B cell (primary cell): ENCODE measurements at regions not wholly inside any gene's neighbourhood (a gene's known extent, or its start where the extent isn't known, plus 50 kb on each side); places are given as distances from the start of the nearest gene placed in this dataset.

Source experiments
- ATAC-seq: fragments of 200-7000 bp; cut with Tn5 transposase; one replicate; pipeline ENCODE4 v1.10.0; 2021; ENCODE audit warnings: low read depth, mild to moderate bottlenecking, moderate number of reproducible peaks, moderate library complexity
- CTCF ChIA-PET: fragments of 350-600 bp; sonication (Branson Sonifier 250); formaldehyde crosslinking; loops from one replicate; lab custom pipeline; 2021; ENCODE audit warnings: antibody characterized with exemption, inconsistent platforms; lab: Charles Lee
- POLR2A ChIA-PET: fragments of 350-600 bp; sonication (Branson Sonifier 250); formaldehyde crosslinking; loops from one replicate; lab custom pipeline; 2021; ENCODE audit warnings: antibody characterized with exemption; lab: Charles Lee
- DNase-seq: peaks from one replicate; pipeline ENCODE4 v3.0.0; 2013
- H2AFZ ChIP-seq: 2 replicates; pipeline ENCODE4 v1.6.1; 2012; ENCODE audit warnings: mild to moderate bottlenecking, low read depth, low read length; ENCODE audit not compliant: insufficient read depth, poor library complexity, severe bottlenecking
- H3K27ac ChIP-seq, 2 donors: 1 replicate in 1 of 2; 2 replicates in 1 of 2; pipeline ENCODE4 v1.5.1; 2012 to 2013; ENCODE audit warnings: low read length in 2 of 2, mild to moderate bottlenecking in 2 of 2, moderate library complexity in 1 of 2
- H3K27me3 ChIP-seq, 4 experiments: fragments of 200-600 bp in 1 of 4; sonication (generic) in 1 of 4; replicated peaks in 1 of 4; 1 replicate in 2 of 4; 2 replicates in 2 of 4; pipeline versions ENCODE4 v1.6.1 to v1.7.0; 2013 to 2016; ENCODE audit warnings: low read length in 3 of 4, mild to moderate bottlenecking in 2 of 4, mixed read lengths in 1 of 4, moderate library complexity in 1 of 4; ENCODE audit not compliant: insufficient read depth in 4 of 4, control insufficient read depth in 3 of 4; ENCODE audit errors: control extremely low read depth in 1 of 4
- H3K36me3 ChIP-seq, 2 experiments: replicated peaks in 1 of 2; 1 replicate in 1 of 2; 2 replicates in 1 of 2; pipeline versions ENCODE4 v1.6.1 to v1.7.1; 2013; ENCODE audit warnings: low read length in 1 of 2; ENCODE audit not compliant: insufficient read depth in 2 of 2, control insufficient read depth in 1 of 2; ENCODE audit errors: control extremely low read depth in 1 of 2, extremely low read depth in 1 of 2
- H3K4me1 ChIP-seq, 2 donors: fragments of 200-600 bp in 1 of 2; sonication (generic) in 1 of 2; 1 replicate in 1 of 2; 2 replicates in 1 of 2; pipeline versions ENCODE4 v1.5.1 to v1.6.1; 2013 to 2017; ENCODE audit warnings: low read length in 2 of 2; ENCODE audit not compliant: control insufficient read depth in 2 of 2, insufficient read depth in 2 of 2
- H3K4me2 ChIP-seq: replicated peaks from 2 replicates; pipeline ENCODE3; 2012; ENCODE audit warnings: mild to moderate bottlenecking, low read depth, low read length; ENCODE audit not compliant: poor library complexity, severe bottlenecking
- H3K4me3 ChIP-seq, 5 experiments: fragments of 200-600 bp in 1 of 5; sonication (generic) in 1 of 5; 1 replicate in 3 of 5; 2 replicates in 2 of 5; pipeline versions ENCODE4 v1.5.1 to v1.7.0; 2011 to 2016; ENCODE audit warnings: low read length in 4 of 5, mild to moderate bottlenecking in 4 of 5, low read depth in 2 of 5, control low read depth in 1 of 5, moderate library complexity in 1 of 5; ENCODE audit not compliant: insufficient read depth in 1 of 5; ENCODE audit errors: control extremely low read depth in 1 of 5, extremely low read depth in 1 of 5
- H3K79me2 ChIP-seq: fragments of 200-600 bp; sonication (generic); one replicate; pipeline ENCODE4 v1.6.0; 2016; ENCODE audit warnings: low read length; ENCODE audit not compliant: control insufficient read depth, insufficient read depth
- H3K9ac ChIP-seq: fragments of 200-600 bp; sonication (generic); 2 replicates; pipeline ENCODE4 v1.6.1; 2017; ENCODE audit warnings: mild to moderate bottlenecking, low read length, moderate library complexity
- H3K9me3 ChIP-seq, 3 donors: one replicate each; pipeline versions ENCODE4 v1.6.1 to v1.7.1; 2013; ENCODE audit warnings: low read length in 2 of 3; ENCODE audit not compliant: control insufficient read depth in 2 of 3, insufficient read depth in 1 of 3; ENCODE audit errors: control extremely low read depth in 1 of 3
- H4K20me1 ChIP-seq: 2 replicates; pipeline ENCODE4 v1.6.0; 2012; ENCODE audit warnings: mild to moderate bottlenecking, low read length; ENCODE audit not compliant: insufficient read depth, control insufficient read depth, poor library complexity, severe bottlenecking
- H3K27ac Mint-ChIP-seq: one replicate; pipeline ENCODE4 v1.8.0; 2021; ENCODE audit warnings: mixed read lengths
- H3K27me3 Mint-ChIP-seq: one replicate; pipeline ENCODE4 v1.8.0; 2021; ENCODE audit warnings: mixed read lengths
- H3K4me1 Mint-ChIP-seq: one replicate; pipeline ENCODE4 v1.8.0; 2021; ENCODE audit warnings: mixed read lengths
- H3K4me3 Mint-ChIP-seq: one replicate; pipeline ENCODE4 v1.8.0; 2021; ENCODE audit warnings: mixed read lengths
- H3K9me3 Mint-ChIP-seq: one replicate; pipeline ENCODE4 v1.8.0; 2022; ENCODE audit warnings: mixed read lengths; ENCODE audit not compliant: insufficient read depth
- EZH2 ChIP-seq: IDR thresholded peaks from 2 replicates; pipeline ENCODE4 v1.6.1; 2012; ENCODE audit warnings: borderline replicate concordance, low read depth, mild to moderate bottlenecking, moderate library complexity, low read length; ENCODE audit not compliant: insufficient read depth, poor library complexity, severe bottlenecking
- WGBS: methylation state at CpG from one replicate; pipeline ENCODE4 v1.1.5; 2013; ENCODE audit warnings: missing lambda C conversion rate; ENCODE audit not compliant: insufficient coverage; 5-methylcytosine and 5-hydroxymethylcytosine counted together
- intact Hi-C: fragments of 100-400 bp; cut with micrococcal nuclease; formaldehyde crosslinking; loops from one replicate; pipeline ENCODE4 v1.10.0; 2022
- TF ChIP-seq, protein P1 (sequence below): fragments of 200-600 bp; IDR thresholded peaks from one replicate; pipeline ENCODE4 v1.8.0; 2022; ENCODE audit warnings: antibody characterized with exemption, mild to moderate bottlenecking

DNA sequence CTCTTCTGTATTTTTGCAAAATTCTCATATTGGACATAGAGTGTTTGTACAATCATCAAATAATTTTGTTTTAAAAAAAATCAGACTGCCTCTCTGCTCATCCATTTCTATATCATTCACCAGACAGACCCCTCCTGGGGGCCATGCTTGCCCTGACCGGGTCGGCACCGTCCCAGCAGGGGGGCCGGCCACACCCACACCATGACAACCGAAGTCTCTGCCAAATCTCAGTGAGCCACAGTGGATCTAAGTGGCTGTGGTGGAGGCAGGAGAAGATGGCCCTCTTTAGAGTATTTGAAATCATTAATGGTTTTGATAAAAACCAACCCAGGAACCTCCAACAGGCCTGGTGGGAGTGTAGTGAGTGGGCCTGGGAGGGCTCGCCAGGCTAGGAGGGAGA is 66.9 kb upstream of the ADRA2C start:
- Mint-ChIP-seq H3K4me1 (no peaks in the 10 kb centered on the region), H3K9me3 (peaks cover 7% of the 10 kb centered on the region), H3K4me3 (no peak overlapping the region), H3K27me3 (peaks cover 32% of the 10 kb centered on the region), H3K27ac (no peak overlapping the region)
- intact Hi-C loops: no loop called here
- H3K4me1 ChIP-seq: no peaks in the 10 kb centered on the region
- no peak for DNase-seq
- no peak overlapping the region for H3K4me3 ChIP-seq
- ChIA-PET POLR2A (no interaction called here), CTCF (no interaction called here)
- H3K4me2 ChIP-seq: no peak overlapping the region
- no peaks in the 10 kb centered on the region for H3K79me2 ChIP-seq
- peaks cover 0 to 20% (median 0%) of the 10 kb centered on the region in 4 experiments for H3K27me3 ChIP-seq
- peaks cover 3 to 16% (median 6%) of the 10 kb centered on the region in 3 donors for H3K9me3 ChIP-seq
- TF ChIP-seq EZH2: no peak
- TF ChIP-seq, protein P1, sequence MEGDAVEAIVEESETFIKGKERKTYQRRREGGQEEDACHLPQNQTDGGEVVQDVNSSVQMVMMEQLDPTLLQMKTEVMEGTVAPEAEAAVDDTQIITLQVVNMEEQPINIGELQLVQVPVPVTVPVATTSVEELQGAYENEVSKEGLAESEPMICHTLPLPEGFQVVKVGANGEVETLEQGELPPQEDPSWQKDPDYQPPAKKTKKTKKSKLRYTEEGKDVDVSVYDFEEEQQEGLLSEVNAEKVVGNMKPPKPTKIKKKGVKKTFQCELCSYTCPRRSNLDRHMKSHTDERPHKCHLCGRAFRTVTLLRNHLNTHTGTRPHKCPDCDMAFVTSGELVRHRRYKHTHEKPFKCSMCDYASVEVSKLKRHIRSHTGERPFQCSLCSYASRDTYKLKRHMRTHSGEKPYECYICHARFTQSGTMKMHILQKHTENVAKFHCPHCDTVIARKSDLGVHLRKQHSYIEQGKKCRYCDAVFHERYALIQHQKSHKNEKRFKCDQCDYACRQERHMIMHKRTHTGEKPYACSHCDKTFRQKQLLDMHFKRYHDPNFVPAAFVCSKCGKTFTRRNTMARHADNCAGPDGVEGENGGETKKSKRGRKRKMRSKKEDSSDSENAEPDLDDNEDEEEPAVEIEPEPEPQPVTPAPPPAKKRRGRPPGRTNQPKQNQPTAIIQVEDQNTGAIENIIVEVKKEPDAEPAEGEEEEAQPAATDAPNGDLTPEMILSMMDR: no peak
- no peaks in the 10 kb centered on the region for H4K20me1 ChIP-seq
- no peak overlapping the region for H2AFZ ChIP-seq
- 63% methylated on average over 6 of the region's 6 CpGs for WGBS
- no peak for ATAC-seq
- no peak overlapping the region for H3K27ac ChIP-seq
- no peaks in the 10 kb centered on the region for H3K36me3 ChIP-seq
- no peak overlapping the region for H3K9ac ChIP-seq

DNA sequence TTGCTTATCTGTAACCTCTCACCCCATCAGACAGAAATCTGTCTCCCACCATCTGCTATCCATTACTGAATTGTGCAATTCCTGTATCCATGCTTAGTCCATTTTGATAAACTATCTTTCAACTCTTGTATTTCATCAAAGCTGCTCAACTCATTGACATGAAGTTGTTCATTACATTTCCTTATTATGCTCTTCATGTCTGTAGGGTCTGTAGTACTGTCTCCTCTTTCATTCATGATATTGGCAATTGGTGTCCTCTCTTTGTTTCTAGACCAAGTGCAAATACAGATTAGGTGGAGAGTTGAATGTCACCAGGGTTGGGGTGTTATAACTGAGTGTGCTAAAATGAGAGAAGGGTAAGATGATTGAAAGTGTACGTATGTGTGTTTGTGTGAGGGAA is 69.2 kb upstream of the ADRA2C start:
- 100% methylated on average over 1 of the region's 1 CpG for WGBS
- H3K9me3 Mint-ChIP-seq: peaks cover 7% of the 10 kb centered on the region
- CTCF ChIA-PET: no interaction called here

More for the DNA sequence above, 69.2 kb upstream of the ADRA2C start:
- Mint-ChIP-seq H3K27me3 (peaks cover 29% of the 10 kb centered on the region), H3K4me3 (no peak overlapping the region), H3K4me1 (no peaks in the 10 kb centered on the region), H3K27ac (no peak overlapping the region)
- Histone ChIP-seq H3K27ac (no peak overlapping the region), H2AFZ (no peak overlapping the region), H3K27me3 (peaks cover 0 to 20% (median 0%) of the 10 kb centered on the region in 4 experiments), H3K79me2 (no peaks in the 10 kb centered on the region), H3K9ac (no peak overlapping the region), H3K9me3 (peaks cover 4 to 16% (median 6%) of the 10 kb centered on the region in 3 donors), H4K20me1 (no peaks in the 10 kb centered on the region), H3K4me3 (no peak overlapping the region), H3K36me3 (no peaks in the 10 kb centered on the region), H3K4me2 (no peak overlapping the region), H3K4me1 (no peaks in the 10 kb centered on the region)
- ATAC-seq: no peak
- TF ChIP-seq EZH2: no peak
- TF ChIP-seq, protein P1: no peak
- DNase-seq: no peak
- intact Hi-C loops: no loop called here
- POLR2A ChIA-PET: no interaction called here
